ENCODE measurements at regions not wholly inside any gene's neighbourhood (a gene's known extent, or its start where the extent isn't known, plus 50 kb on each side); places are given as distances from the start of the nearest gene placed in this dataset.

DNA sequence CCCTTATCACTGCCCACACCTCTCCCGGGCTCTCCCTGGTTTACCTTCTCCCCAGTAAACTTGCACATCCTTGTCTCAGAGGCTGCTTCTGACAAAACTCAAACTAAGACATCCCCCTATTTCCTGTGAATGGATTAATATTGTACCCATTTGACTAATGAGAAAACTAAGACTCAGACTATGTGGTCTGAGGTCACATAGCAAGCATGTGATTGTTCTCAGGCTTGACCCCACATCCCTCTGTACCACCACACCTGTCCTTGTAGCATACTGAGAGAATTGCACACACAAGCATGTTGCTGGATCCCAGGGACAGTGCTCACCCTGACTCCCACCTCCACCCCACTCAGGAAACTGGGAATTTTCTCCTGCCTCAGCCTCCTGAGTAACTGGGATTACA lies 90.7 kb upstream of the HES1 start:
- TF ChIP-seq CTCF (conservative IDR thresholded peaks at IDR 0.05 in 1 of 2, IDR thresholded peaks at IDR 0.05 in 1 of 2; ENCODE audit: extremely low read depth in 1 of 2, insufficient read depth in 1 of 2, low read depth in 1 of 2, low read length in 2 of 2) (no peak), EZH2 (IDR thresholded peaks at IDR 0.05; ENCODE audit: borderline replicate concordance, low read length) (no peak)
